ENCODE measurements at regions not wholly inside any gene's neighbourhood (a gene's known extent, or its start where the extent isn't known, plus 50 kb on each side); places are given as distances from the start of the nearest gene placed in this dataset.

GRCh38 chr2:221833966-221834365 lies 261.9 kb upstream of the EPHA4 start:
- no peak overlapping the region for H3K27ac ChIP-seq
- H3K4me3 ChIP-seq: no peak overlapping the region
- TF ChIP-seq CTCF (IDR thresholded peaks at IDR 0.05): no peak
- DNase-seq (ENCODE audit: low spot score): no peak

GRCh38 chr2:221831051-221831450 lies 258.9 kb upstream of the EPHA4 start:
- Histone ChIP-seq H3K4me3 (no peak overlapping the region), H3K27ac (no peak overlapping the region)
- TF ChIP-seq CTCF (IDR thresholded peaks at IDR 0.05): no peak
- DNase-seq (ENCODE audit: low spot score): no peak

GRCh38 chr2:221822416-221822815 lies 250.3 kb upstream of the EPHA4 start:
- Histone ChIP-seq H3K27ac (no peak overlapping the region), H3K4me3 (no peak overlapping the region)
- TF ChIP-seq CTCF (IDR thresholded peaks at IDR 0.05): no peak
- DNase-seq (ENCODE audit: low spot score): no peak

GRCh38 chr2:221818616-221819320 lies 246.7 kb upstream of the EPHA4 start:
- no peak for TF ChIP-seq CTCF (IDR thresholded peaks at IDR 0.05)
- no peak overlapping the region for H3K4me3 ChIP-seq
- no peak for DNase-seq (ENCODE audit: low spot score)
- no peak overlapping the region for H3K27ac ChIP-seq

GRCh38 chr2:221817878-221818277 lies 245.8 kb upstream of the EPHA4 start:
- TF ChIP-seq CTCF (IDR thresholded peaks at IDR 0.05): no peak
- no peak overlapping the region for H3K4me3 ChIP-seq
- DNase-seq (ENCODE audit: low spot score): no peak
- H3K27ac ChIP-seq: no peak overlapping the region

- Histone ChIP-seq H3K4me3 (no peak overlapping the region), H3K27ac (no peak overlapping the region)
- DNase-seq (ENCODE audit: low spot score): no peak
- TF ChIP-seq CTCF (IDR thresholded peaks at IDR 0.05): no peak
These were observed 244.9 kb upstream of the EPHA4 start for GRCh38 chr2:221817052-221817451.

GRCh38 chr2:221816566-221816965 lies 244.5 kb upstream of the EPHA4 start:
- Histone ChIP-seq H3K4me3 (no peak overlapping the region), H3K27ac (no peak overlapping the region)
- no peak for DNase-seq (ENCODE audit: low spot score)
- no peak for TF ChIP-seq CTCF (IDR thresholded peaks at IDR 0.05)

Data from coronary artery (tissue), 2 donors.